Spinal cord (tissue), 9 donors: ENCODE measurements at regions not wholly inside any gene's neighbourhood (a gene's known extent, or its start where the extent isn't known, plus 50 kb on each side); places are given as distances from the start of the nearest gene placed in this dataset.

Experiments used
- DNase-seq, 6 donors: peaks; one replicate each; pipeline versions ENCODE4 v3.0.0 to v3.0.0-alpha.2; 2013 to 2015; ENCODE audit warnings: low spot score in 6 of 6, low read depth in 4 of 6
- H3K27ac ChIP-seq: one replicate; pipeline ENCODE4 v1.5.1; 2013; ENCODE audit warnings: low read depth, low read length, control low read depth
- H3K27me3 ChIP-seq: one replicate; pipeline ENCODE4 v1.6.1; 2013; ENCODE audit warnings: low read length; ENCODE audit not compliant: control insufficient read depth, insufficient read depth
- H3K36me3 ChIP-seq: one replicate; pipeline ENCODE4 v1.6.1; 2013; ENCODE audit warnings: low read length; ENCODE audit not compliant: control insufficient read depth, insufficient read depth
- H3K4me1 ChIP-seq: one replicate; pipeline ENCODE4 v1.6.1; 2013; ENCODE audit warnings: low read length; ENCODE audit not compliant: control insufficient read depth, insufficient read depth
- H3K4me3 ChIP-seq: one replicate; pipeline ENCODE4 v1.5.1; 2013; ENCODE audit warnings: low read depth, low read length, control low read depth
- H3K9me3 ChIP-seq: one replicate; pipeline ENCODE4 v1.6.1; 2013; ENCODE audit warnings: low read length; ENCODE audit not compliant: control insufficient read depth, insufficient read depth
- WGBS: methylation state at CpG from one replicate; pipeline ENCODE4 v1.1.5; 2013; ENCODE audit warnings: missing lambda C conversion rate; ENCODE audit not compliant: insufficient coverage; 5-methylcytosine and 5-hydroxymethylcytosine counted together
- donor health status: healthy.

DNA sequence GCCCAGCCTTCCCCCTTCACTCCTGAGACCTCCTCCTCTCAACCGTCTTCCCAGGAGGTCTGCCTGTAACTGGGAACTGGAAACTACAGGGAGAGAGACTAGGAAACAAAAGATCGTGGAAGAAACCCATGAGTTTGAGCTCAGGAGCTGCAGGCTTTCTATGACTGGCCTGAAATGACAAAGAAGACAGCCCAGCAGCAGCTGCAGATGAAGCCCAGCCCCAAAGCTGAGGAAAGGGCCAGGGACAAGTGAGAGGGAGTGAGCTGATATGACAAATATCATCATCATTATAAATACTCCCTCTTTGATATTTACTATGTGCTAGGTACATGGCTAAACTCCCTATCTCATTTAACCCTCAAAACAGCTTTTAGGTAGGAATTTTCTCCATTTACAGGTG is 142.6 kb upstream of the CTTNBP2NL start:
- no peak overlapping the region for H3K4me3 ChIP-seq
- 25% methylated on average over 1 of the region's 2 CpGs for WGBS
- H3K4me1 ChIP-seq: no peaks in the 10 kb centered on the region
- H3K36me3 ChIP-seq: no peaks in the 10 kb centered on the region
- no peaks in the 10 kb centered on the region for H3K27me3 ChIP-seq
- DNase-seq: no peak
- no peak overlapping the region for H3K27ac ChIP-seq
- H3K9me3 ChIP-seq: no peaks in the 10 kb centered on the region

DNA sequence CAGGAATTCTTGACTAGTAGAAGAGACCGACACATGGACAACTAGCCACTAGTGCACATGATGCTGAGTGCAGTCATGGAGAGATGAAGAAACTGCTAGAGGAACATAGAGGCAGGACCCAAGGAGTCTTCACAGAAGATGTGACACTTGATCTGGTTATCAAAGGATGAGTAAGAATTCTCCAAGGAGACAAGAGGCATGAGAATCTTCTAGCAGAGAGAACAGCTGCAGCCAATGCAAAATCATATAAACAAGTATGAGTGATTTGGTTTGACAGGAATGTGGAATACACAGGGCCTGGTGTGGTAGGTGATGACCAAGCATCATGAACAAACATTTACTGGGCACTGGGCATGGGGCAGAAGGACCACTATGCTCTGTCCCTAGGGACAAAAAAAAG is 140.9 kb upstream of the CTTNBP2NL start:
- WGBS: 89% methylated on average over 1 of the region's 1 CpG
- no peak overlapping the region for H3K4me3 ChIP-seq
- no peaks in the 10 kb centered on the region for H3K4me1 ChIP-seq
- no peaks in the 10 kb centered on the region for H3K27me3 ChIP-seq
- no peak for DNase-seq
- H3K36me3 ChIP-seq: no peaks in the 10 kb centered on the region
- H3K27ac ChIP-seq: no peak overlapping the region
- H3K9me3 ChIP-seq: no peaks in the 10 kb centered on the region

DNA sequence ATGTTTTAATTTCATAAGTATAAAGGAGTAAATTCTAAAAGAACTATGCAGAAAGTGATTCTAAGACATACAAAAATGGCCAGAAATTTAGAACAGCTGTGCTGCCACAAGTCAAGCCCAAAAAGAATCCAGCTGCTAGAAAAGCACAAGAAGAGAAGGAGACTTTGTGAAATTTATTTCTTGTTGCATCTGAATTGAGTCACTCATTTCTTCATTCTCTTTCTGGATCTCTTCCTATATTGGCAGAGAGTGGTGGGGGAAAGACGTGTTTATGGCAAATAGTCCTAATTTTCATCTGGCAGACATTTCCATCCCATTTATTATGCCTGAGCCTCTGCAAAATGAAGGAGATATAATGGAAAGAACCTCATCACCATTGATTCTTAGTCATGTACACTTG is 139.6 kb upstream of the CTTNBP2NL start:
- H3K27ac ChIP-seq: no peak overlapping the region
- H3K36me3 ChIP-seq: no peaks in the 10 kb centered on the region
- no CpG with 5 or more reads among the region's 1 CpG for WGBS
- H3K4me1 ChIP-seq: no peaks in the 10 kb centered on the region
- peak in 1 of 6 donors; percentile 28 for DNase-seq
- no peaks in the 10 kb centered on the region for H3K27me3 ChIP-seq
- H3K9me3 ChIP-seq: no peaks in the 10 kb centered on the region
- no peak overlapping the region for H3K4me3 ChIP-seq

DNA sequence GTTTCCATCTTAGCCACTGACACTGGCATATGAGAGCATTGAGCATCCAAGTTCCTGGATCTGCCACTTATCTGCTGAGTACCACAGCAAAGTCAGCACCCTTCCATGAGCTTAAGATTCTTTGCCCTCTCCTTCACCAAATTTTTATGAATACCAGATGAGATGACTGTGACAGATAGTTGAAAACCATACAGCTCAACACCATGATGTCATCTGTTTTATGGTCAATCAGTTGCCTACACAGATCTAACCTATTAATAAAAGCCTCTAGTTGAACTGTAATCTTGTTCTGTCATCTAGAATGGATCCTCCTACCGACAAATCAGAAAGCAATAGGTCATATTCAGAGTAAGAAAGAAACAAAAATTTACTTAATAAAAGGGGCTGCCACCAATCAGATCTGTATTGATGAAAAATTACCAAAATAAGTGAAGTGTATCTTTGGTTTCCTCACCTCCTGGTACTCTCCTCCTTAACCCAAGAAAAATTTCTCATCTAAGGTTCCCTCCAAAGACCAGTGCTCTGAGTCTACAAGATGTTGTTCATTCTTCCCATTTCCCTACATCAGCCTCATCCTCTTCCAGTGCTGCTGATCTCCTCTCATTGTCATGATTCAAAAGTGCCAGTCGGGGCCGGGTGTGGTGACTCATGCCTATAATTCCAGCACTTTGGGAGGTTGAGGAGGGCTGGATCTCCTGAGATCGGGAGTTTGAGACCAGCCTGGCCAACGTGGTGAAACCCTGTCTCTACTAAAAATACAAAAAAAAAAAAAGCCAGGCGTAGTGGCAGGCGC is 138.8 kb upstream of the CTTNBP2NL start:
- Histone ChIP-seq H3K27ac (no peak overlapping the region), H3K4me1 (no peaks in the 10 kb centered on the region), H3K27me3 (no peaks in the 10 kb centered on the region), H3K9me3 (no peaks in the 10 kb centered on the region), H3K4me3 (no peak overlapping the region), H3K36me3 (no peaks in the 10 kb centered on the region)
- no CpG with 5 or more reads among the region's 7 CpGs for WGBS
- DNase-seq: no peak

DNA sequence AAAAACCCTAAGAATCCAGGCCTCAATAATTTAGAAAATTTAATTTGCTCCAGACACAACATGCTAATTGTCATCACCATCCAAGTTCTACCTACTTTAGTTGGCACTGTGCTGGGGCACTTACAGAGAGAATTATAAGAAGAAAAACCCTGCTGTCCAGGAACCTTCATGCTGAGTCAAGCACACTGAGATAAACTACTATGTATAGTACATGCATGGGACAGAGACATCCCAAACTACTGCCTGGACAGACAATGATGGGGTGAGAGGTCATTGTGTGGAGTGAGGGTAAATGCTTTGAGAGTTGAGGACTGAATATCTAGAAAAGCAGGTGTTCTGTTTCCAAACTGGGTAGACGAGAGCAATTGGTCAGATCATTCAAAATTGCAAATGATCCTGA is 135.3 kb upstream of the CTTNBP2NL start:
- H3K27me3 ChIP-seq: no peaks in the 10 kb centered on the region
- no peak overlapping the region for H3K27ac ChIP-seq
- peaks cover 3% of the 10 kb centered on the region for H3K4me1 ChIP-seq
- WGBS: no CpG with 5 or more reads among the region's 1 CpG
- no peak overlapping the region for H3K4me3 ChIP-seq
- H3K36me3 ChIP-seq: no peaks in the 10 kb centered on the region
- no peaks in the 10 kb centered on the region for H3K9me3 ChIP-seq
- no peak for DNase-seq

DNA sequence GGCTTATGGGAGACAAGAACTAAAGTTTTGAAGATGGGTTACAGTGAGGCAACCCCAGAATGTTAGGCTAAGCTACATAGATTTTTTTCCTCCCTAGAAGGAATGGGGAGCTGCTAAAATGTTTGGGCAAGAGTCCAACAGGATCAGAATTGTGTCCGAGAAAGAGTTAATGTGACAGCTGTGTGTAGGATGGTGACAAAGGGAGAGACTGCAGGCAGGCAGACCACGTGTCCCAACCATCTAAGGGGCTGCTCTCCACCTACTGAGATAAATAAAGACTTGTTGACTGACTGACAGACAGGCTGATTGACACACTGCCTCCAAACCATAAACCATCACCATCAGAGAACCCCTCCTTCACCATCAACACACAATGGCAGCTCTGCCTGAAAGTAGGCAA is 133.7 kb upstream of the CTTNBP2NL start:
- WGBS: no CpG with 5 or more reads among the region's 2 CpGs
- Histone ChIP-seq H3K27me3 (no peaks in the 10 kb centered on the region), H3K4me1 (peaks cover 3% of the 10 kb centered on the region), H3K27ac (no peak overlapping the region), H3K4me3 (no peak overlapping the region), H3K36me3 (no peaks in the 10 kb centered on the region), H3K9me3 (no peaks in the 10 kb centered on the region)
- no peak for DNase-seq

DNA sequence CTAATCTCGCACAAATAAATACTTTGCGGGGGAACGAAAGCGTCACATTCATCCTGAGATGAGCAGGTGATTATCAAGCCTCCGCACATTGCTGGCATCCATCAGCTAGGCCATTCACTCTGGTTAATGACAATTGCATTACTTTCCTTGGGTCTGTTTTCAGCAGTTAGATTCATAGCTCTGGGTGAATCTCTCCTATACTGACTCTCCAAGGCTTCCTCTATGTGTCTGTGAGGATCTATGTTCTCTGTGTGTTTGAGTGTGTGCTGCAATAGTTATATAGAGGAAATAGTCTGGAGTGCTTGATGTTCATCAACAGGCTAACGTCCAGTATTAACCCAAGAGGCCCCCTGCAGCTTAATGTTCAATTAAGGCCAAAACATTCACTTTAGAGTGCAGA is 133.0 kb upstream of the CTTNBP2NL start:
- Histone ChIP-seq H3K9me3 (no peaks in the 10 kb centered on the region), H3K27me3 (no peaks in the 10 kb centered on the region), H3K36me3 (no peaks in the 10 kb centered on the region), H3K27ac (no peak overlapping the region), H3K4me3 (no peak overlapping the region), H3K4me1 (peaks cover 3% of the 10 kb centered on the region)
- peak in 1 of 6 donors; percentile 85 for DNase-seq
- 67% methylated on average over 3 of the region's 6 CpGs for WGBS

DNA sequence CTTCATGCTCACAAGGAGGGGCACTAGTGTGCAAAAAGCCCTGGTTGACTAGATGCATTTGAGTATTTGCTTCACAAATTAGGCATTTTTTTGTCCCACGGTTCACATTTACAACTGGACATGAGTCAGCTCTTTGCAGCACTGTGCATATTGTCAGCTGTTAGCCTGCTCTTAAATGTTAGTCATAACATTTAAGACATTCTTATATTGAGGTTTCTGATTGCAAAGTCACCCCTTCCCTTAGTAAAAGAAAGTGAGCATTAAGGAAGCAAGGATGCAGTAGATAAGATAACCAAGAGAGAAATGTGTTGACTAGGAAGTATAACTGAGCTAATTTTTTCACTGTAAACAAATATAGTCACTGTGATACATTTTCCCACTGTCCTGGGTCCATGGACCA is 132.6 kb upstream of the CTTNBP2NL start:
- Histone ChIP-seq H3K4me3 (no peak overlapping the region), H3K27me3 (no peaks in the 10 kb centered on the region), H3K4me1 (peaks cover 3% of the 10 kb centered on the region), H3K36me3 (no peaks in the 10 kb centered on the region), H3K27ac (no peak overlapping the region), H3K9me3 (no peaks in the 10 kb centered on the region)
- DNase-seq: no peak
- WGBS: no CpG with 5 or more reads among the region's 1 CpG

DNA sequence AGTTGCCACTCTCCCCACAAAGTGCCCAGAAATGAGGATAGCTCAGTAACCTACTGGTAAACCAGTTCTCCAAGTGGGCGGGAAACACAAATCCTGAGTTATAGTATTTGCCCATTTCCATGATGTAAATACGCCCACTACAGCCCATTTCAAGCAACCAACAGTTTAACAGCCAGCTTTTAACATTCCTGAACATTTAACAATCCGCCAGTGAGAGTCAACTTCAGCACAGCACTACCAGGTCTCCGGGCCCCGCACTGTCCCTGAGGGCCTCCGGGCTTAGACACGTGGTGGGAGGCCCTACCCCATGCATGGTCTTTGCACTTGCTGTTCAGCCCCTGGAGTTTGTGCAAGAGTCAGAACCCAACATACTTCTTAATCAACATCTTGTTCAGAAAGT is 132.0 kb upstream of the CTTNBP2NL start:
- 88% methylated on average over 7 of the region's 7 CpGs for WGBS
- Histone ChIP-seq H3K27ac (no peak overlapping the region), H3K4me3 (no peak overlapping the region), H3K27me3 (no peaks in the 10 kb centered on the region), H3K9me3 (no peaks in the 10 kb centered on the region), H3K4me1 (peaks cover 3% of the 10 kb centered on the region), H3K36me3 (no peaks in the 10 kb centered on the region)
- DNase-seq: no peak

DNA sequence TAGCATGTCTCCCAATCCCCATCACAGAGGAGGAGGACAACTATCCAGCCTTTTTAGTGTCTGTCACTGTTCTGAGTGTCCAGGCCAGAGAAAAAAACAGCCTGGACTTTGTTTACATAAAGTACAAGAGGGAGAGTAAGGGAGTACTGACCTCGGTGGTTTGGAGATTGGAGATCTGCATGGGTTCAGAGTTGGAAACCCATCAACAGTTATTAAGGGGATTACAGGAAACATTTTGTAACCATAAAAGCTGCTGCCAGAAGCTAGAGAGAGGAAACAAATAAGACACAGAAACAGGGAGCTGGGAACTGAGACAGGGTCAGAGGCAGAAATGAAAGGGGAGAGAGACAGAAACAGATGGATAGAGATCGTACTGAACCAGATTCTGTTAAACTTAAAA is 131.5 kb upstream of the CTTNBP2NL start:
- 29% methylated on average over 1 of the region's 2 CpGs for WGBS
- Histone ChIP-seq H3K36me3 (no peaks in the 10 kb centered on the region), H3K27ac (no peak overlapping the region), H3K4me3 (no peak overlapping the region), H3K27me3 (no peaks in the 10 kb centered on the region), H3K9me3 (no peaks in the 10 kb centered on the region), H3K4me1 (peaks cover 3% of the 10 kb centered on the region)
- no peak for DNase-seq
